GM12801 (cell line): ENCODE measurements at regions not wholly inside any gene's neighbourhood (a gene's known extent, or its start where the extent isn't known, plus 50 kb on each side); places are given as distances from the start of the nearest gene placed in this dataset.

Experiments used
- TF ChIP-seq, protein P1 (sequence below): IDR thresholded peaks from one replicate; pipeline ENCODE4 v1.5.1; 2011; ENCODE audit warnings: control low read depth; ENCODE audit not compliant: insufficient read length; ENCODE audit errors: extremely low read depth

GRCh38 chr5:36444582-36445418 lies 143.1 kb upstream of the RANBP3L start:
- TF ChIP-seq, protein P1, sequence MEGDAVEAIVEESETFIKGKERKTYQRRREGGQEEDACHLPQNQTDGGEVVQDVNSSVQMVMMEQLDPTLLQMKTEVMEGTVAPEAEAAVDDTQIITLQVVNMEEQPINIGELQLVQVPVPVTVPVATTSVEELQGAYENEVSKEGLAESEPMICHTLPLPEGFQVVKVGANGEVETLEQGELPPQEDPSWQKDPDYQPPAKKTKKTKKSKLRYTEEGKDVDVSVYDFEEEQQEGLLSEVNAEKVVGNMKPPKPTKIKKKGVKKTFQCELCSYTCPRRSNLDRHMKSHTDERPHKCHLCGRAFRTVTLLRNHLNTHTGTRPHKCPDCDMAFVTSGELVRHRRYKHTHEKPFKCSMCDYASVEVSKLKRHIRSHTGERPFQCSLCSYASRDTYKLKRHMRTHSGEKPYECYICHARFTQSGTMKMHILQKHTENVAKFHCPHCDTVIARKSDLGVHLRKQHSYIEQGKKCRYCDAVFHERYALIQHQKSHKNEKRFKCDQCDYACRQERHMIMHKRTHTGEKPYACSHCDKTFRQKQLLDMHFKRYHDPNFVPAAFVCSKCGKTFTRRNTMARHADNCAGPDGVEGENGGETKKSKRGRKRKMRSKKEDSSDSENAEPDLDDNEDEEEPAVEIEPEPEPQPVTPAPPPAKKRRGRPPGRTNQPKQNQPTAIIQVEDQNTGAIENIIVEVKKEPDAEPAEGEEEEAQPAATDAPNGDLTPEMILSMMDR: no peak

- TF ChIP-seq, protein P1: no peak
These were observed 146.1 kb upstream of the RANBP3L start for GRCh38 chr5:36447776-36448175.

GRCh38 chr5:36450229-36451014 lies 148.7 kb upstream of the RANBP3L start:
- TF ChIP-seq, protein P1: no peak

GRCh38 chr5:36452424-36453006 lies 150.8 kb upstream of the RANBP3L start:
- TF ChIP-seq, protein P1: no peak

DNA sequence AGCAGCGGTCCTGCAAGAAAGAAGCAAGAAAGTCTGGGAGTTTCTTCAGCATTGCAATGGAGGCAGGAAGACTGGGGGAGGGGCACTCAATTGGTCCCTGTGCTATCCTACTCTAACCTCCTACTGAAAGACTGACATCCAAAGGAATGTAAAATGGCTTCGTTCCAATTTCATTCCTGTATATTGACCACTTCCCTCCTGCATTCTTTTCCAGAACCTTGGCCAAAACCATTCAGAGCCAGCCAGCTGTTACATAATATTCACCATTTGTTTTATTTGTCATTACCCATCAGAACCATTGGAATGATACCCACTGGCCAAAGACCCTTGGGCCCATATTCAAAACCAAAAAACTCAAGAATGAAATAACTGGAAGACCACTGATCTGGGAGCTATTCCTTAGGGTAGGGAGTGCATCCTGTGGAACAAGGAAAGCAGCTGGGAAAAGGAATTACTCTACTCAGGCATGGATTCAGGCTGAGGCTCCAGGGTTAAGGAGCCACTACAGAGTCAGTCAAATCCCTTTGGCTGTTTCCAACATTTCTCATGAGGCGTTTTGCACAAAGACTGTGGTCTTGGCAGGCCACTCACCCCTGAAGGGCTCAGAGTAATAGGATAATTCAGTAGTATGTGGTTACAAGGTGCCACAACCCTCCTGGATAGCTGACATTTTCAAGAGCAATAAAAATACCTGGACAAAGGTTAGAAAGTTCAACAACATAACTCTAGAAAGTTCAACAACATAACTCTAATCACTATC lies 148.7 kb upstream of the SLC1A3 start:
- TF ChIP-seq, protein P1: no peak

DNA sequence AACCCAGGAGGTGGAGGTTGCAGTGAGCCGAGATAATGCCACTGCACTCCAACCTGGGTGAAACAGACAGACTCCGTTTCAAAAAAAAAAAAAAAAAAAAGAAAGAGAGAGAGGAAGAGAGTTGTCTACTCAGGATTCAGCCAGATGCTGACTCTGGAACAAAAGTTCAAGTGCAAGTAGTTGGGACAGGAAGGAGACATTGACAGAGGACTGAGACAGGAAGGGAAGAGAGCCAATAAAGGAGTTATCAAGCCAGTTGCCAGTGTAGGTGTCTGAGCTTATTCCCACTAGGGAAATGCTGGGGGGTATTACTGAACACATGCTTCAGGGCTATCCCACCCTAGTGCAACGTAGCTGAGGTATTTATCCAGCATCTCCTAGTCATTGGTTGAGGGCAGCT lies 147.7 kb upstream of the SLC1A3 start:
- TF ChIP-seq, protein P1: no peak
